ENCODE measurements at regions not wholly inside any gene's neighbourhood (a gene's known extent, or its start where the extent isn't known, plus 50 kb on each side); places are given as distances from the start of the nearest gene placed in this dataset.

- no peaks in the 10 kb centered on the region for H3K9me3 ChIP-seq (ENCODE audit: insufficient read depth, low read depth, low read length)
- FAIRE-seq (no peak), DNase-seq (ENCODE audit: low read depth) (no peak)
- Mint-ChIP-seq H3K27me3 (ENCODE audit: low read depth, unreplicated experiment) (peaks cover 11% of the 10 kb centered on the region), H3K36me3 (ENCODE audit: low read depth, unreplicated experiment) (no peaks in the 10 kb centered on the region), H3K27ac (ENCODE audit: unreplicated experiment) (no peak overlapping the region), H3K4me1 (ENCODE audit: low read depth, unreplicated experiment) (no peaks in the 10 kb centered on the region), H3K9me3 (ENCODE audit: unreplicated experiment) (peaks cover 2% of the 10 kb centered on the region), H3K4me3 (ENCODE audit: unreplicated experiment) (no peak overlapping the region)
- H3K27me3 ChIP-seq (ENCODE audit: insufficient read depth, low read length) = no peaks in the 10 kb centered on the region
- no peak overlapping the region for H3K27ac ChIP-seq (ENCODE audit: low read depth, low read length)
- no peaks in the 10 kb centered on the region for H3K36me3 ChIP-seq (ENCODE audit: insufficient read depth, low read length)
- TF ChIP-seq EZH2 (IDR thresholded peaks at IDR 0.05; ENCODE audit: insufficient read depth, low read length) = no peak
- no peak for TF ChIP-seq CTCF (IDR thresholded peaks at IDR 0.05; ENCODE audit: insufficient read depth, low read depth, low read length)
- no peak overlapping the region for H2AFZ ChIP-seq (ENCODE audit: low read depth, low read length)
- no peaks in the 10 kb centered on the region for H4K20me1 ChIP-seq (ENCODE audit: insufficient read depth, low read length)
- H3K4me2 ChIP-seq (ENCODE audit: low read length) = no peak overlapping the region
- H3K9ac ChIP-seq (ENCODE audit: low read length) = no peak overlapping the region
- no peak overlapping the region for H3K4me3 ChIP-seq (ENCODE audit: insufficient read depth, low read depth, low read length)
- H3K4me1 ChIP-seq (ENCODE audit: insufficient read depth, low read length) = no peaks in the 10 kb centered on the region
- H3K79me2 ChIP-seq (ENCODE audit: insufficient read depth, low read length) = no peaks in the 10 kb centered on the region
Measured at GRCh38 chr7:25520516-25520915, 292.2 kb upstream of the NPVF start.

DNA sequence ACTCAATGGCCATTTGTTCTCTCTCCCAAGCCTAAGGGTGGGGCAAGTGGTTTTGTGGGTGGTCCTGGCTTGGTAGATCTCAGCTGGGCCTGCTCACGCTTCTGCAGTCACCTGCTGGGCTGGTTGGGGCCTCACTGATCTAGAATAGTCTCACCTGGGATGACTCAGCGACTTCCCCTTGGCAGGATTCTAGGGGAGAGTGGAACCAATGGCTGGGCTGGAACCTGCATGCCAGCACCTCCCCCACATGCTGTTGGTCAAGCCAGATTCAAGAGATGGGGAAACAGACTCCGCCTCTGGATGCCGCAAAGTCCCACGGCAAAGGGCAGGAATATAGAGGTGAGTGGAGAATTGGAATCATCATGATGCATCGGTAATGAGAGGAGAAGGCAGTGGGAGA, 292.9 kb upstream of the NPVF start:
- Histone ChIP-seq H4K20me1 (ENCODE audit: insufficient read depth, low read length) (no peaks in the 10 kb centered on the region), H3K4me1 (ENCODE audit: insufficient read depth, low read length) (no peaks in the 10 kb centered on the region), H3K4me2 (ENCODE audit: low read length) (no peak overlapping the region), H3K9ac (ENCODE audit: low read length) (no peak overlapping the region), H2AFZ (ENCODE audit: low read depth, low read length) (no peak overlapping the region), H3K36me3 (ENCODE audit: insufficient read depth, low read length) (no peaks in the 10 kb centered on the region), H3K4me3 (ENCODE audit: insufficient read depth, low read depth, low read length) (no peak overlapping the region), H3K27me3 (ENCODE audit: insufficient read depth, low read length) (no peaks in the 10 kb centered on the region), H3K27ac (ENCODE audit: low read depth, low read length) (no peak overlapping the region), H3K79me2 (ENCODE audit: insufficient read depth, low read length) (no peaks in the 10 kb centered on the region), H3K9me3 (ENCODE audit: insufficient read depth, low read depth, low read length) (no peaks in the 10 kb centered on the region)
- Mint-ChIP-seq H3K4me3 (ENCODE audit: unreplicated experiment) (no peak overlapping the region), H3K36me3 (ENCODE audit: low read depth, unreplicated experiment) (no peaks in the 10 kb centered on the region), H3K27me3 (ENCODE audit: low read depth, unreplicated experiment) (peaks cover 18% of the 10 kb centered on the region), H3K4me1 (ENCODE audit: low read depth, unreplicated experiment) (no peaks in the 10 kb centered on the region), H3K27ac (ENCODE audit: unreplicated experiment) (no peak overlapping the region), H3K9me3 (ENCODE audit: unreplicated experiment) (peaks cover 5% of the 10 kb centered on the region)
- TF ChIP-seq CTCF (IDR thresholded peaks at IDR 0.05; ENCODE audit: insufficient read depth, low read depth, low read length) (no peak), EZH2 (IDR thresholded peaks at IDR 0.05; ENCODE audit: insufficient read depth, low read length) (no peak)
- FAIRE-seq (no peak), DNase-seq (ENCODE audit: low read depth) (no peak)

GRCh38 chr7:25522727-25523126, 294.4 kb upstream of the NPVF start:
- Mint-ChIP-seq H3K4me3 (ENCODE audit: unreplicated experiment) (no peak overlapping the region), H3K27ac (ENCODE audit: unreplicated experiment) (no peak overlapping the region), H3K4me1 (ENCODE audit: low read depth, unreplicated experiment) (no peaks in the 10 kb centered on the region), H3K27me3 (ENCODE audit: low read depth, unreplicated experiment) (peaks cover 19% of the 10 kb centered on the region), H3K36me3 (ENCODE audit: low read depth, unreplicated experiment) (no peaks in the 10 kb centered on the region), H3K9me3 (ENCODE audit: unreplicated experiment) (peaks cover 5% of the 10 kb centered on the region)
- Histone ChIP-seq H3K9me3 (ENCODE audit: insufficient read depth, low read depth, low read length) (no peaks in the 10 kb centered on the region), H3K4me3 (ENCODE audit: insufficient read depth, low read depth, low read length) (no peak overlapping the region), H3K27me3 (ENCODE audit: insufficient read depth, low read length) (no peaks in the 10 kb centered on the region), H3K4me1 (ENCODE audit: insufficient read depth, low read length) (no peaks in the 10 kb centered on the region), H3K36me3 (ENCODE audit: insufficient read depth, low read length) (no peaks in the 10 kb centered on the region), H4K20me1 (ENCODE audit: insufficient read depth, low read length) (no peaks in the 10 kb centered on the region), H2AFZ (ENCODE audit: low read depth, low read length) (no peak overlapping the region), H3K9ac (ENCODE audit: low read length) (no peak overlapping the region), H3K4me2 (ENCODE audit: low read length) (no peak overlapping the region), H3K79me2 (ENCODE audit: insufficient read depth, low read length) (no peaks in the 10 kb centered on the region), H3K27ac (ENCODE audit: low read depth, low read length) (no peak overlapping the region)
- DNase-seq (ENCODE audit: low read depth) = no peak
- TF ChIP-seq CTCF (IDR thresholded peaks at IDR 0.05; ENCODE audit: insufficient read depth, low read depth, low read length) (no peak), EZH2 (IDR thresholded peaks at IDR 0.05; ENCODE audit: insufficient read depth, low read length) (no peak)
- no peak for FAIRE-seq

All from astrocyte (in vitro differentiated cells and primary cell).